ENCODE measurements at regions not wholly inside any gene's neighbourhood (a gene's known extent, or its start where the extent isn't known, plus 50 kb on each side); places are given as distances from the start of the nearest gene placed in this dataset.
A peak's percentile ranks its signal among the peaks of the same experiment; 100 is the strongest.

DNA sequence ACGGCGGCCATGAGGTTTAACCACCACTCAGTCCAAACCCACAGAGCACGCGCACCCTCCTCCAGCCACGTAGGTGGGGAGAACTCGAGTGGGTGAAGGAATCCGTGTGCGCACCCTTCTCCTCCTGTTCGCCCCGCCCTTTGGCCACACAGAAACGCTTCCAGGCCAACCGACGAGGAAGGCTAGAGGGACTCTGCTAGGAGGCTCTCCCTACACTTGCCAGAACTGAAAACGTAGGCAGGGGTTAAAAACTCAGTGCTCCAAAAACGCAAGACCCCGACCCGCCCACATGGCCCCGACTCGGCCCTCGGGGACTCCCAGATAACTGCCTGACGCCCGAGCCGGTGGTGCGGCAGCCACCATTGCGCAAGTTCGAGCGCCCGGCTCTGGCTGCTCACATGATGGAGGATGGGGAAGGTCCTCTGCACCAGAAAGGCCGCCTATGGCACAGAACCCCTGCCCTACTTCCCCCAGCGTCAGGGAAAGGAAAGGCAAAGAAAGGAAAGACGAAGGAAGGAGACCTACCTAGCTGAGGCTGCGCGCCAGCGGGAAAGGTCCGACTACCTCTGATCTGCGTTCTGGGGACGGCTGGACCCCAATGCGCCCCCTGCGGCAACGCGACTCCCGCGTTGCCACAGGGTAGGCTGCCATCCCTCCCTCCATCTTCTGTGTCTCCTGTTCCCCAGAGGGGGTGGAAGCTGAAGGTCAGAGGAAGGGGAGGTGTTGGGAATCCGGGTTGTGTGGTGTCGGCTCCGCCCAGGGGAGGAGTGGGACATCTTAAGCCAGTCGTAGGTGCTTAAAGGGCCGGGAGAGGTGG, 201.9 kb upstream of the AGTR2 start:
- Histone ChIP-seq H3K27ac (ENCODE audit: low read depth) (peak overlapping the region; percentile 88), H3K4me1 (ENCODE audit: insufficient read depth) (peaks cover 16% of the 10 kb centered on the region; the same call in 1 of the 2 replicates), H3K36me3 (ENCODE audit: insufficient read depth) (no peaks in the 10 kb centered on the region), H3K27me3 (ENCODE audit: insufficient read depth) (no peaks in the 10 kb centered on the region), H3K79me2 (replicated peaks; ENCODE audit: insufficient read depth) (peaks cover 49% of the 10 kb centered on the region), H3K9me2 (ENCODE audit: insufficient read depth) (no peaks in the 10 kb centered on the region), H4K20me1 (replicated peaks; ENCODE audit: insufficient read depth) (0 out of 2 replicates have a peak, but pooled peaks cover 10% of the 10 kb centered on the region), H3F3A (replicated peaks; ENCODE audit: low read depth) (no peaks in the 10 kb centered on the region), H2AFZ (no peak overlapping the region), H3K4me2 (peak overlapping the region; percentile 86), H3K4me3 (peak overlapping the region; percentile 82)
- ATAC-seq (peak; percentile 96), DNase-seq (ENCODE audit: low spot score) (peak; percentile 90)
- H3K27ac Mint-ChIP-seq: peak overlapping the region; percentile 96
- H3K4me1 Mint-ChIP-seq: peaks cover 51% of the 10 kb centered on the region
- H3K4me3 Mint-ChIP-seq: peak overlapping the region; percentile 88
- peaks cover 4% of the 10 kb centered on the region; the same call in 1 of the 3 replicates for H3K9me3 Mint-ChIP-seq
- H3K36me3 Mint-ChIP-seq (ENCODE audit: low read depth): peaks cover 10% of the 10 kb centered on the region; the same call in 2 of the 3 replicates
- H3K27me3 Mint-ChIP-seq (ENCODE audit: insufficient read depth, low read depth, poor library complexity): peaks cover 7% of the 10 kb centered on the region
- TF ChIP-seq CREB1 (CRISPR knock-in tag; IDR thresholded peaks at IDR 0.05; ENCODE audit: low read depth) (no peak), JUNB (IDR thresholded peaks at IDR 0.05; ENCODE audit: unreplicated experiment) (no peak), NANOG (IDR thresholded peaks at IDR 0.05; ENCODE audit: borderline replicate concordance) (no peak), STAT1 (IDR thresholded peaks at IDR 0.05; ENCODE audit: unreplicated experiment) (no peak), ZNF114 (CRISPR knock-in tag; IDR thresholded peaks at IDR 0.05) (no peak), POLR2AphosphoS5 (IDR thresholded peaks at IDR 0.05; ENCODE audit: low read depth) (peak; percentile 75), EZH2phosphoT487 (IDR thresholded peaks at IDR 0.05; ENCODE audit: unreplicated experiment) (no peak), EZH2 (IDR thresholded peaks at IDR 0.05; ENCODE audit: low read depth, unreplicated experiment) (no peak)
- TF ChIP-seq, protein P1, sequence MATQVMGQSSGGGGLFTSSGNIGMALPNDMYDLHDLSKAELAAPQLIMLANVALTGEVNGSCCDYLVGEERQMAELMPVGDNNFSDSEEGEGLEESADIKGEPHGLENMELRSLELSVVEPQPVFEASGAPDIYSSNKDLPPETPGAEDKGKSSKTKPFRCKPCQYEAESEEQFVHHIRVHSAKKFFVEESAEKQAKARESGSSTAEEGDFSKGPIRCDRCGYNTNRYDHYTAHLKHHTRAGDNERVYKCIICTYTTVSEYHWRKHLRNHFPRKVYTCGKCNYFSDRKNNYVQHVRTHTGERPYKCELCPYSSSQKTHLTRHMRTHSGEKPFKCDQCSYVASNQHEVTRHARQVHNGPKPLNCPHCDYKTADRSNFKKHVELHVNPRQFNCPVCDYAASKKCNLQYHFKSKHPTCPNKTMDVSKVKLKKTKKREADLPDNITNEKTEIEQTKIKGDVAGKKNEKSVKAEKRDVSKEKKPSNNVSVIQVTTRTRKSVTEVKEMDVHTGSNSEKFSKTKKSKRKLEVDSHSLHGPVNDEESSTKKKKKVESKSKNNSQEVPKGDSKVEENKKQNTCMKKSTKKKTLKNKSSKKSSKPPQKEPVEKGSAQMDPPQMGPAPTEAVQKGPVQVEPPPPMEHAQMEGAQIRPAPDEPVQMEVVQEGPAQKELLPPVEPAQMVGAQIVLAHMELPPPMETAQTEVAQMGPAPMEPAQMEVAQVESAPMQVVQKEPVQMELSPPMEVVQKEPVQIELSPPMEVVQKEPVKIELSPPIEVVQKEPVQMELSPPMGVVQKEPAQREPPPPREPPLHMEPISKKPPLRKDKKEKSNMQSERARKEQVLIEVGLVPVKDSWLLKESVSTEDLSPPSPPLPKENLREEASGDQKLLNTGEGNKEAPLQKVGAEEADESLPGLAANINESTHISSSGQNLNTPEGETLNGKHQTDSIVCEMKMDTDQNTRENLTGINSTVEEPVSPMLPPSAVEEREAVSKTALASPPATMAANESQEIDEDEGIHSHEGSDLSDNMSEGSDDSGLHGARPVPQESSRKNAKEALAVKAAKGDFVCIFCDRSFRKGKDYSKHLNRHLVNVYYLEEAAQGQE (IDR thresholded peaks at IDR 0.05; ENCODE audit: unreplicated experiment): no peak
- TF ChIP-seq, protein P2, sequence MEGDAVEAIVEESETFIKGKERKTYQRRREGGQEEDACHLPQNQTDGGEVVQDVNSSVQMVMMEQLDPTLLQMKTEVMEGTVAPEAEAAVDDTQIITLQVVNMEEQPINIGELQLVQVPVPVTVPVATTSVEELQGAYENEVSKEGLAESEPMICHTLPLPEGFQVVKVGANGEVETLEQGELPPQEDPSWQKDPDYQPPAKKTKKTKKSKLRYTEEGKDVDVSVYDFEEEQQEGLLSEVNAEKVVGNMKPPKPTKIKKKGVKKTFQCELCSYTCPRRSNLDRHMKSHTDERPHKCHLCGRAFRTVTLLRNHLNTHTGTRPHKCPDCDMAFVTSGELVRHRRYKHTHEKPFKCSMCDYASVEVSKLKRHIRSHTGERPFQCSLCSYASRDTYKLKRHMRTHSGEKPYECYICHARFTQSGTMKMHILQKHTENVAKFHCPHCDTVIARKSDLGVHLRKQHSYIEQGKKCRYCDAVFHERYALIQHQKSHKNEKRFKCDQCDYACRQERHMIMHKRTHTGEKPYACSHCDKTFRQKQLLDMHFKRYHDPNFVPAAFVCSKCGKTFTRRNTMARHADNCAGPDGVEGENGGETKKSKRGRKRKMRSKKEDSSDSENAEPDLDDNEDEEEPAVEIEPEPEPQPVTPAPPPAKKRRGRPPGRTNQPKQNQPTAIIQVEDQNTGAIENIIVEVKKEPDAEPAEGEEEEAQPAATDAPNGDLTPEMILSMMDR (conservative IDR thresholded peaks at IDR 0.05; ENCODE audit: low read depth in 2 of 2): peak; percentile 14 to 32; a peak in 2 of 4 replicates
- TF ChIP-seq, protein P3, sequence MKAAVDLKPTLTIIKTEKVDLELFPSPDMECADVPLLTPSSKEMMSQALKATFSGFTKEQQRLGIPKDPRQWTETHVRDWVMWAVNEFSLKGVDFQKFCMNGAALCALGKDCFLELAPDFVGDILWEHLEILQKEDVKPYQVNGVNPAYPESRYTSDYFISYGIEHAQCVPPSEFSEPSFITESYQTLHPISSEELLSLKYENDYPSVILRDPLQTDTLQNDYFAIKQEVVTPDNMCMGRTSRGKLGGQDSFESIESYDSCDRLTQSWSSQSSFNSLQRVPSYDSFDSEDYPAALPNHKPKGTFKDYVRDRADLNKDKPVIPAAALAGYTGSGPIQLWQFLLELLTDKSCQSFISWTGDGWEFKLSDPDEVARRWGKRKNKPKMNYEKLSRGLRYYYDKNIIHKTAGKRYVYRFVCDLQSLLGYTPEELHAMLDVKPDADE (IDR thresholded peaks at IDR 0.05): no peak
- TF ChIP-seq, protein P4, sequence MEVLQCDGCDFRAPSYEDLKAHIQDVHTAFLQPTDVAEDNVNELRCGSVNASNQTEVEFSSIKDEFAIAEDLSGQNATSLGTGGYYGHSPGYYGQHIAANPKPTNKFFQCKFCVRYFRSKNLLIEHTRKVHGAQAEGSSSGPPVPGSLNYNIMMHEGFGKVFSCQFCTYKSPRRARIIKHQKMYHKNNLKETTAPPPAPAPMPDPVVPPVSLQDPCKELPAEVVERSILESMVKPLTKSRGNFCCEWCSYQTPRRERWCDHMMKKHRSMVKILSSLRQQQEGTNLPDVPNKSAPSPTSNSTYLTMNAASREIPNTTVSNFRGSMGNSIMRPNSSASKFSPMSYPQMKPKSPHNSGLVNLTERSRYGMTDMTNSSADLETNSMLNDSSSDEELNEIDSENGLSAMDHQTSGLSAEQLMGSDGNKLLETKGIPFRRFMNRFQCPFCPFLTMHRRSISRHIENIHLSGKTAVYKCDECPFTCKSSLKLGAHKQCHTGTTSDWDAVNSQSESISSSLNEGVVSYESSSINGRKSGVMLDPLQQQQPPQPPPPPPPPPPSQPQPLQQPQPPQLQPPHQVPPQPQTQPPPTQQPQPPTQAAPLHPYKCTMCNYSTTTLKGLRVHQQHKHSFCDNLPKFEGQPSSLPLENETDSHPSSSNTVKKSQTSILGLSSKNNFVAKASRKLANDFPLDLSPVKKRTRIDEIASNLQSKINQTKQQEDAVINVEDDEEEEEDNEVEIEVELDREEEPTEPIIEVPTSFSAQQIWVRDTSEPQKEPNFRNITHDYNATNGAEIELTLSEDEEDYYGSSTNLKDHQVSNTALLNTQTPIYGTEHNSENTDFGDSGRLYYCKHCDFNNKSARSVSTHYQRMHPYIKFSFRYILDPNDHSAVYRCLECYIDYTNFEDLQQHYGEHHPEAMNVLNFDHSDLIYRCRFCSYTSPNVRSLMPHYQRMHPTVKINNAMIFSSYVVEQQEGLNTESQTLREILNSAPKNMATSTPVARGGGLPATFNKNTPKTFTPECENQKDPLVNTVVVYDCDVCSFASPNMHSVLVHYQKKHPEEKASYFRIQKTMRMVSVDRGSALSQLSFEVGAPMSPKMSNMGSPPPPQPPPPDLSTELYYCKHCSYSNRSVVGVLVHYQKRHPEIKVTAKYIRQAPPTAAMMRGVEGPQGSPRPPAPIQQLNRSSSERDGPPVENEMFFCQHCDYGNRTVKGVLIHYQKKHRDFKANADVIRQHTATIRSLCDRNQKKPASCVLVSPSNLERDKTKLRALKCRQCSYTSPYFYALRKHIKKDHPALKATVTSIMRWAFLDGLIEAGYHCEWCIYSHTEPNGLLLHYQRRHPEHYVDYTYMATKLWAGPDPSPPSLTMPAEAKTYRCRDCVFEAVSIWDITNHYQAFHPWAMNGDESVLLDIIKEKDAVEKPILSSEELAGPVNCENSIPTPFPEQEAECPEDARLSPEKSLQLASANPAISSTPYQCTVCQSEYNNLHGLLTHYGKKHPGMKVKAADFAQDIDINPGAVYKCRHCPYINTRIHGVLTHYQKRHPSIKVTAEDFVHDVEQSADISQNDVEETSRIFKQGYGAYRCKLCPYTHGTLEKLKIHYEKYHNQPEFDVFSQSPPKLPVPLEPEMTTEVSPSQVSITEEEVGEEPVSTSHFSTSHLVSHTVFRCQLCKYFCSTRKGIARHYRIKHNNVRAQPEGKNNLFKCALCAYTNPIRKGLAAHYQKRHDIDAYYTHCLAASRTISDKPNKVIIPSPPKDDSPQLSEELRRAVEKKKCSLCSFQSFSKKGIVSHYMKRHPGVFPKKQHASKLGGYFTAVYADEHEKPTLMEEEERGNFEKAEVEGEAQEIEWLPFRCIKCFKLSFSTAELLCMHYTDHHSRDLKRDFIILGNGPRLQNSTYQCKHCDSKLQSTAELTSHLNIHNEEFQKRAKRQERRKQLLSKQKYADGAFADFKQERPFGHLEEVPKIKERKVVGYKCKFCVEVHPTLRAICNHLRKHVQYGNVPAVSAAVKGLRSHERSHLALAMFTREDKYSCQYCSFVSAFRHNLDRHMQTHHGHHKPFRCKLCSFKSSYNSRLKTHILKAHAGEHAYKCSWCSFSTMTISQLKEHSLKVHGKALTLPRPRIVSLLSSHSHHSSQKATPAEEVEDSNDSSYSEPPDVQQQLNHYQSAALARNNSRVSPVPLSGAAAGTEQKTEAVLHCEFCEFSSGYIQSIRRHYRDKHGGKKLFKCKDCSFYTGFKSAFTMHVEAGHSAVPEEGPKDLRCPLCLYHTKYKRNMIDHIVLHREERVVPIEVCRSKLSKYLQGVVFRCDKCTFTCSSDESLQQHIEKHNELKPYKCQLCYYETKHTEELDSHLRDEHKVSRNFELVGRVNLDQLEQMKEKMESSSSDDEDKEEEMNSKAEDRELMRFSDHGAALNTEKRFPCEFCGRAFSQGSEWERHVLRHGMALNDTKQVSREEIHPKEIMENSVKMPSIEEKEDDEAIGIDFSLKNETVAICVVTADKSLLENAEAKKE (CRISPR knock-in tag; IDR thresholded peaks at IDR 0.05): no peak

All from GM23338 (cell line).